ENCODE measurements at regions not wholly inside any gene's neighbourhood (a gene's known extent, or its start where the extent isn't known, plus 50 kb on each side); places are given as distances from the start of the nearest gene placed in this dataset.
"Not testable (repeated sequence)": the region's sequence is repeated elsewhere in the genome, so short reads cannot be mapped to it uniquely, and the experiment has no call there.

- no peak for DNase-seq (ENCODE audit: low read depth)
These were observed 144.0 kb upstream of the FBXO33 start for GRCh38 chr14:39576258-39576657.

DNA sequence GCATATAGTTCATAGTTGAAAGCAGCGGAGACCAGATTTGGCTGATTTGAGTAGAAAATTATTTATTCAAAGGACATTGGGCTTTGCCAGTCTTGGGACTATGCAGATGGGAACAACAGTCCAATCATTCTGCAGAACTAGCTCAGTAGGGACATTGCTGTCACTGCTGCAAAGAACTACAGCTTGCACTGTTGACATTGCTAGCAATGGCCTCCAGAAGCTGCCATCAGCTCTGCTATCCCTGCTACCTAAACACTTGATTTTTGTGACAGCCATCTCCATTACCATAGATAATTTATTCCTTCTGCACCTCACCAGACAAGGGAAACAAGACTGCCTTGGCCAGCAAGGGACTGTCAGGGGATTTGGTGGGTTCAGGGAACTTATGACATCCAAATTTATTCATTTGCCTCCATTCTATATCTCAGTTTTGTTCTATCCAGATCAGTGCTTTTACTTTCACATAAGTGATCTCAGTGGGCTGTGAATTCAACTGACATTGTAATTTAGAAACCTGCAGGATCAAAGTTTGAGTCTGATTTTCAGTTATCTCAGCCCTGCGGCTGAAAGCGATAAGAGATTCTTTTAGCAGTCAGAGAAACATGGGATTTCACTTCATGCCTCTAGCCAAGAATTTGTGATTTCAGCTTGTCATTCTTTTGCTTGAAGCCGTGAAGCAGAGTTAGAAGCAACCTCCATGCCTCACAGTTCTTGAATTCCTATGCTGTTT, 136.7 kb upstream of the FBXO33 start:
- no peak for DNase-seq (ENCODE audit: low read depth)

GRCh38 chr14:39566795-39567194, 134.6 kb upstream of the FBXO33 start:
- DNase-seq (ENCODE audit: low read depth) = no peak

GRCh38 chr14:39563361-39563760, 131.1 kb upstream of the FBXO33 start:
- DNase-seq (ENCODE audit: low read depth) = no peak

DNA sequence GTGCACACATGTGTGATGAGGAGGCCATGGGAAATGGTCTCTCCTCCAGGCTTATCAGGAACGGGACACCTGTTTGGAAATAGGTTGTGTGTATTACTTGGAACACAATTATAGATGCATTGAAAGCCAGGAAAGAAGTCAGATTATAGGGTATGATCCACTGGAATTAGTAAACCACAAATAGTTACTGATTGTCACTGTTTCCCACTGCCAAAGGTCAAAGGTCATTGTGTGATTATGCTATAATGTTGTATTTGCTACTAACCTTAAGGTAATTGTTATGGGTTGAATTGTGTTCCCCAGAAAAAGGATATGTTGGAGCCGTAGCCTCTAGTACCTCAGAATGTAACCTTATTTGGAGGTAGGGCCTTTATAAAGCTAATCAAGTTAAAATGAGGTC, 129.9 kb upstream of the FBXO33 start:
- DNase-seq (ENCODE audit: low read depth) = no peak

DNA sequence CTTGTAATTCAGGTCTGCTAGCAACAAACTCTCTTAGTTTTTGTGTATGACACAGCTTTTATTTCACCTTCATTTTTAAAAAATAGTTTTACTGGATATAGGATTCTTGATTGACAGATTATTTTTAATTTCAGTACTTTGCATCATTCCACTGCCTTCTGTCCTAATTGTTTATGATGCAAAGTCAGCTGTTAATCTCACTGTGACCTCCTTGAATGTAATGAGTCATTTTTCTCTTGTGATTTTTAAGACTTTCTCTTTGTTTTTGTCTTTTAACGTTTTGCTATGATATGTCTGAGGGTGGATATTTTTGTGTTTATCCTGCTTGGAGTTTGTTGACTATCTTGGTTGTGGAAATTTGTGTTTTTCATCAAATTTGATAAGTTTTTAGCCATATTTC, 126.3 kb upstream of the FBXO33 start:
- DNase-seq (ENCODE audit: low read depth) = no peak

- no peak for DNase-seq (ENCODE audit: low read depth)
These were observed 123.5 kb upstream of the FBXO33 start for GRCh38 chr14:39555749-39556148.

DNA sequence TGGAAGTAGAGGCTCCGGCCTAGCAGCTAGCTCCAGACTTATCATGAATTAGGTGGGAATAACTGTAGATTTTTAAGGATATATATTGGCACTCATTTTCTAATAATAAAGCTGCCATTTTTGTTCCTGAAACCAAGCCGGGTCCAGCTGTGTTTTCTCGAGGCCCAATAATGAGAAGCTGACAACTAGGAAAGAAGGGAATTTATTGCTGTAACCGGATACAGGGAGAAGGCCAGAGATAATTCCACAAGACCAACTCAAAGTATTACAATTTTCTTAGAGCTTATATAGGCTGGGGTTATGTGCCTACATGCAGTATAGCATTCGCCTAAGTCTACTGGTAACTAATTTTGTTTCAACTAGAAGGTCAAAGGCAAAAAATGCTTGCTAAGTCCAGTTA, 122.3 kb upstream of the FBXO33 start:
- DNase-seq (ENCODE audit: low read depth) = no peak

GRCh38 chr14:39548358-39548757, 116.1 kb upstream of the FBXO33 start:
- DNase-seq (ENCODE audit: low read depth) = no peak

DNA sequence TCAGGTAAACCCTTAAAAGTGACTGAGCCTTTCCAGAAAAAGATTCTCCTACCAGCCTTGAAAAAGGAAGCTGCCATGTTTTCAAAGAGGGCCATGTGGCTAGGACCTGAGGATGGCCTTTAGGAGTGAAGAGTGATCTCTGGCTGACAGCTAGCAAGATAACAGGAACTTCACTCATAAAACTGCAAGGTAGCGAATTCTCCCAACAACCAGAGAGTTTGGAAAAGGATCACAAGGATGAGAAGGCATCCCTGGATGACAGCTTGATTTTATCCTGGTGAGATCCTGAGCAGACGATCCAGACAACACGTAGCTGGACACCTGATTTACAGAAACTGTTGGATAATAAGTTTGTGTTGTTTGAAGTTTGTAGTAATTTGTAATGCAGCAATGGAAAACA, 115.6 kb upstream of the FBXO33 start:
- no peak for DNase-seq (ENCODE audit: low read depth)

DNA sequence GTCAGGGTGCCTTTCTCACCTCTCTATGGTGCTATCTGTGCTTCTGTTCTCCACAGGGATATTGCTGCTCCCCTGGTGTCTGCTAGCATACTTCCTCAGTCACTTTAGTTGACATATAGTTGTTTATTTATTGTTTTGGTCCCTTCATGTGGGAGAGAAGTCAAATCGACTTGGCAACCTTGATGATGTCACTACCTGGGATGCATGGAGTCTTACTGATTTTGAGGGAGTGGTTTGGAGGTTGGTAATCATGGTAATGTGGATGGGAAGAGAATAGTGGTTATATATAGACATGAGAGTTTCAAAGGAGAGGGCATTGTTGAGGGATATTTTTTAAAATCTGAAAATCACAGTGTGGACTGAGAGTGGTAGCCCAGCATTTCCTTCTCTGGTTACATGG, 73.6 kb upstream of the FBXO33 start:
- no peak for DNase-seq (ENCODE audit: low read depth)

DNA sequence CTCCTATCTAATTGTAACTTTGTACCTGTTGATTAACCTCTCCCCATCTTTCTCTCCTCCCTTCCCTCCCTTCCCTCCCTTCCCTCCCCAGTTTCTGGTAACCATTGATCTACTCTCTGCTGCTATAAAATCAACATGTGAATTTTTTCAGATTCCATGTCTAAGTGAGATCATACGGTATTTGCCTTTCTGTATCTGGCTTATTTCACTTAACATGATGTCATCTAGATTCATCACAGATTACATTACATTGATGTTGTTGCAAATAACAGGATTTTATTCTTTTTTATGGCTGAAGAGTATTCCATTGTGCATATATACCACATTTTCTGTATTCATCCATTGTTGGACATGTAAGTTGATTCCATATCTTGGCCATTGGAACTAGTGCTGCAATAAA, 68.0 kb upstream of the FBXO33 start:
- DNase-seq (ENCODE audit: low read depth) = no peak

- DNase-seq (ENCODE audit: low read depth) = no peak
These were observed 67.3 kb upstream of the FBXO33 start for GRCh38 chr14:39499514-39499913.

- DNase-seq (ENCODE audit: low read depth) = not testable (repeated sequence)
These were observed 65.4 kb upstream of the FBXO33 start for GRCh38 chr14:39497677-39498076.

DNA sequence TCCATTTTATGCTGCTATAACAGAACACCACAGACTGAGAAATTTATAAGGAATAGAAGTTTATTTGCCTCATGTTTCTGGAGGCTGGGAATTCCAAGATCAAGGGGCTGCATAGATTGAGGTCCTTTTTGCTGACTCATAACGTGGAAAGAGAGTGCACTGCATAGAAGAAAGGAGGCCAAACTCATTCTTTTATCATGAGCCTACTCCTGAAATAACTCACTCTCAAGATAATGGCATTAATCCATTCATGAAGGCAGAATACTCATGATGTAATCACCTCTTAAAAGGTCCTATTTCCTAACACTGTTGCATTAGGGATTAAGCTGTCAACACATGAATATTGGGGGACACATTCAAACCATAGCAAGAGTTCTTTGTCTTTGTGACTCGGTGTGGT, 60.0 kb upstream of the FBXO33 start:
- no peak for DNase-seq (ENCODE audit: low read depth)

- DNase-seq (ENCODE audit: low read depth) = no peak
These were observed 58.9 kb upstream of the FBXO33 start for GRCh38 chr14:39491134-39491571.

GRCh38 chr14:39488600-39488999, 56.4 kb upstream of the FBXO33 start:
- DNase-seq (ENCODE audit: low read depth) = no peak

DNA sequence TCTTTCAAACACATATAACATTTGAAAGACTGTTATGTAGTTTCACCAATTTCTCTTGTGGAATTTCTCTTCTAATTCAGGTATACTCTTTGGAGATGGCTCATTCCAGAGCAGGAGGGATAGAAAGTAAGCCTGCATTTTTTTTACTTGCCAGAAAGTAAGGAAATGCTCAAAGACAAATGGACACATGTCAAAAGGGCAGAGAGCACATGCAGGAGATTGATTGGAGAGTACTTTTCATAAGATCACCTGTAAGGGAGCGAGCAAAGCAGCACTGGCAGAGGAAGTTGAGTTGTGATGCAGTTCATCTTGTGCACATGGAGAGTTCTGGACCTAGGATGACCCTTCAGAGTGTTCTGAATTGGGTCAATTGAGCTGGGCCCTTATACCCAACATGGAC, 51.4 kb upstream of the FBXO33 start:
- DNase-seq (ENCODE audit: low read depth) = no peak
